ENCODE measurements at regions not wholly inside any gene's neighbourhood (a gene's known extent, or its start where the extent isn't known, plus 50 kb on each side); places are given as distances from the start of the nearest gene placed in this dataset.

DNA sequence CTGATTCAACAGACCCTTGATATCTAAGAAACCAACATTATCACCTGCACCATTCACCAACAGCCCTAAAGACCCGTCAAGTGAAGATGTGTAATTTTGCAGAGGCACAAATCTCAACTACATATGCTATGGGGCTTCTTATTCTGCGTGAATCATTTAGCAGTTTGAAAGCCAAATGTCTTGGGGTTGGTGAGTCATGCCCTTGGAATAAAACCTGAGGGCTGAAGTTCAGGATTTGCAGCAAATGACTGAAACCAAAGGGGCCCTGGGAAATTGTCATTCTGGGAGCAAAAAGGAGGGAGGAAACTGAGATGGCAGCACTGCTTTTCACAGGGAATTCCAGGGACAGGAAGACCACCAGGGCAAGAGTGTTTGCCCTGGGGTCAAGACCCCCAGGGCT, 79.2 kb upstream of the TNR start:
- no peak for DNase-seq

DNA sequence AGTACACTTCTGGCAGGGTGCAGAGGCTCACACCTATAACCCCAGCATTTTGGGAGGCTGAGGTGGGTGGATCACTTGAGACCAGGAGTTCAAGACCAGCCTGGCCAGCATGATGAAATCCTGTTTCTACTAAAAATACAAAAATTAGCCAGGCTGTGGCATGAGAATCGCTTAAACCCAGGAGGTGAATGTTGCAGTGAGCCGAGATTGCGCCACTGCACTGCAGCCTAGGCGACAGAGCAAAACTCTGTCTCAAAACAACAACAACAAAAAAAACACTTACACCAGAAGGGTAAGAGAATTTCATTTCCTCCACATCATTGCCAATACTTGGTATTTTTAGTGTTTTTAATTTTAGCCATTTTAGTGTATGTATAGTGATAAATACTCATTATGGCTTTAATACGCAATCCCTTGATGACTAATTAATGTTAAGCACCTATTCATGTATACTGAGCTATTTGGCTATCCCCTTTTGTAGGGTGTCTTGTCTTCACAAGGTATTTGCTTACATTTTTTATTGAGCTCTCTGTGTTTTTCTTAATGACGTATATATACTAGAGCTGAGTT, 77.1 kb upstream of the TNR start:
- no peak for DNase-seq

DNA sequence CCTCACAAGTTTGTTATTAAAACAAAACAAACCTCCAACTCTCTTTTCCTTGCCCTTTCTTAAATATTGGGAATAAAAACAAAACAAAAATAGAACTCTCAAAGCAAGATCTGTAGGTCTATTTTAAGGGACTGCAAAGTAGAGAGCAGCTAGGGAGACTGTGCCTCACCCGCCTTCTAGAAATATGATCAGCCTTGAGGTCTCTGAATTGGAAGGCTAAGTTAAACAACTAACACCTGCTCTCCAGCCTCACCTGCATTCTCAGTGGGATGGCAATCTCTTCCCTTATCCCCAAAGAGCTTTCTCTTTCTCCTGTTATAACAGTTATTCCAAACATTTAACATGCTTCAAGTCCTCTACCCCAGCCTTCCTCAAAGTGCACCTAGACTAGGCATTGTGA, 75.5 kb upstream of the TNR start:
- DNase-seq = no peak

DNA sequence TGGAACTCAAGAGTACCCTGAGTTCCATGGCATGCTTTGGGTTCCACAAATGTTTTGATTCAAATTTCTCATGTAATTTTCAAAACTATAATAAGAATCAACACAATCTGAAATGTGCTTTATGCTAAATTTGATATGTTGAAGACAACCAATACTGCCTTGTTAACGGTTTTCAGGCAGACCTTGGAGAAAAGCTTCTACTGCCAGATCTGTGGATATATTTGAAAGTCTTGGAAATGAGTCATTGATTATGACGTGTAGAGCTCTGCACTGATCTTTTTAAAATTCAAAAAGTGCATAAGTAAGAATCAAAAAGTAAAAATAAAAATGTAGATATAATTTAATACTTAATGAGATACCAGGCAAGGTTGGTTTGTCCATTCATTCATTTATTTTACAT, 74.0 kb upstream of the TNR start:
- DNase-seq = no peak

DNA sequence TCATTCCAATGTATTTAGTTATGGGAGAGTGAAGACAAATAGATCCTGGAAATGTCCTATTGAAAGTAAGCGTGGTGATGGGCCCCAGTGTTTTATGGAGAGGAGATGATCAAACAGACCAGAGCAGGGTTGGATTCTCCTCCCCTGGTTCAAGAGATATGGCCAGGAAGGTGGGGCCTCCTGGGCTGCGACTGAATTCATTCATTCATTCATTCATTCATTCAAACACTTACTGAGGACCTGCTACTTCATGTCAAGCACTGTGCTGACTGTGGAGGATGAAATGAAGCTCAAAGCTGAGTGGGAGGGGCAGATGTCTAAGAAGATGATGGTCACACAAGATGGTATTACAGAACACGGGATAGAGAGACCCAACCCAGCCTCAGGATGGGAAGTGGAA, 71.5 kb upstream of the TNR start:
- no peak for DNase-seq

DNA sequence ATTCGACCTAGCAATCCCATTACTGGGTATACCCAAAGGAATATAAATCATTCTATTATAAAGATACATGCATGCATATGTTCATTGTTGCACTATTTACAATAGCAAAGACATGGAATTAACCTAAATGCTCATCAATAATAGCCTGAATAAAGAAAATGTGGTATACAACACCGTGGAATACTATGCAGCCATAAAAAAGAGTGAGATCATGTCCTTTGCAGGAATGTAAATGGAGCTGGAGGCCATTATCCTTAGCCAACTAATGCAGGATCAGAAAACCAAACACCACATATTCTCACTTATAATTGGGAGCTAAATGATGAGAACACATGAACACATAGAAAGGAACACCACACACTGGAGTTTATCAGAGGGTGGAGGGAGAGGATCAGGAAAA, 69.5 kb upstream of the TNR start:
- no peak for DNase-seq

DNA sequence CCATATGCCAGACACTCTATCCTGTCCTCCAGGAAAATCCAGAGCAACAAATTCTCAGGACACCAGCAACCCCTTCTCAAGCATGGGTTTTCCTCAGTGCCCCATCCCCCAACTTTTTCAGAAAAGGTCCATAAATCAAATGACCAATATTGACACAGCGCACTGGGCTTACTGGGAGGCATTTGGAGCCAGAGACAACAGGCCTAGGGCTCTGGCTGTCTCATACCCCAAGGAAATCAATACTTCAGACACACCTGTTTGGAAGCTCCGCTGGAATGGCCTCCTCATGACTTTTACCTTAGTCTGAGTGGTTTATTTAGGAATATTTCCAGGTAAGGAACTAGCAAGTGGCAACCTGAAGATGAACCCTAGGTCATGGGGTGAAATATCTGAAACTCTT, 66.9 kb upstream of the TNR start:
- no peak for DNase-seq

DNA sequence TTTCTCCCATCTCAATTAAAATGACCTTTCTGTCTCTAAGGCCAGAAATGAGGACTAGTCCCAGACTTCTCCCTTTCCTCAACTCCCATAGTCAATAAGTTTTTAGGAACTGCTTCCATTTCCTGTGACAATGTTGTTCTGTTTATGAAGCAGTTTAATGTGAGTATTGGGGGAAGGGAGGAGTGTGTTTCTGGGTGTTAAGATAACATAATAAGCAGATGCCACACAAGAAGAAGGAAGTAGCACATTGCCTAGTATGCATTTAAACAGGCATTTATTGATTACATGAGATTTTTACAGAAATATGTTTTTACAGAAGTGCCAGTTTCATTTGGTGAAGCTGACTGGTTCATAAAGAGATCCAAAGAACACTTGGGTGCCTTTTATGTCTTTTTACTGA, 65.6 kb upstream of the TNR start:
- no peak for DNase-seq

DNA sequence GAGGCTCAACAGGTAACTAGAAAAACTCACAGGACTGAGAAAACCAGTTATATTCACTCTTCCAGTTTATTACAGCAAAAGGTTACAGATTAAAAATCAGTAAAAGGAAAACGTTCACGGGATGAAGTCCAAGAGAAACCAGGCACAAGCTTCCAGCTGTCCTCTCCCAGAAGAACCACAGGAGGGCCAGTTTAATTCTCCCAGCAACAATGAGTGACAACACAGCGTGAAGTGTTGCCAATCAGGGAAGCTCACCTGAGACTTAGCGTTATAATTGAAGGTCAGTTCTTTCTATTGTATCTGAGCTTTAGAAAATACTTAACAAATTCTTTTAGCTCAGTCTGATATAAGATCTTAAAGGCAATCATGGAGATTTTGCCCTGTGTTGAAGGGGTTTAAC, 65.2 kb upstream of the TNR start:
- DNase-seq = no peak

DNA sequence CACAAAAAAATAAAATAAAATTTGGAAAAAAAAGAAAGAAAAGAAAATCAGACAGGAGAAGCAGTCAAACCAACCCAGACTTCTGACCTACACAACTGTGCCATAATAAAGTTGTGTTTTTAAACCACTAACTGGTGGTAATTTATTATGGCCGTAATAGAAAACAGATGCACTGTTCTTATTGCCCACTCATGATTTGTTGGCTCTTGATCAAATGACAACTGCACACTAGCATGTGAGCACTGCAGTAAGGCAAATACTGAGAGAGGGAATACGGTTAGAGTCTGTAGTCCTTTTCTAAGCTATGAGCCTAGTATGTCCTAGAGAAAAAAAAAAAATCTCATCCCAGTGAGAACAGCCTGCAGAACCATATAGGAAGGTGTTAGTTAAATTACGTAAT, 61.2 kb upstream of the TNR start:
- DNase-seq = no peak

DNA sequence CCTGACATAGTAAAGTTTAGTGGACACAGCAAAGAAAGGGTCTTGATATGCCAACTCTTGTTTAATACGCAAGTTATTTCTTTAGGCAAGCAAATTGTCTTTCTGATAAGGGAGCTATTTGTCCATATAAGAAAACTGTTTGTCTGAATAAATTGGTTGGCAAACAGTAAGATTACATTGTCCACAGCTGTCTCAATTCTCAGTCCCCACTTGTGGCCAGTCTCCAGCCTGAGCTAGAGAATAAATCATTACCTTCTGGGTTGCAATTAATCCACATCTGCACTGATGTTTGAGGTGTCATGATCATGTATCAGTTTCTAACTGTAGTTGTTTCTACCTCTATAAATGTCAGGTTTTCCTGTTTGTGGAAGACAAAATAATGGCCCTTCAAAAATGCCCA, 60.0 kb upstream of the TNR start:
- no peak for DNase-seq

DNA sequence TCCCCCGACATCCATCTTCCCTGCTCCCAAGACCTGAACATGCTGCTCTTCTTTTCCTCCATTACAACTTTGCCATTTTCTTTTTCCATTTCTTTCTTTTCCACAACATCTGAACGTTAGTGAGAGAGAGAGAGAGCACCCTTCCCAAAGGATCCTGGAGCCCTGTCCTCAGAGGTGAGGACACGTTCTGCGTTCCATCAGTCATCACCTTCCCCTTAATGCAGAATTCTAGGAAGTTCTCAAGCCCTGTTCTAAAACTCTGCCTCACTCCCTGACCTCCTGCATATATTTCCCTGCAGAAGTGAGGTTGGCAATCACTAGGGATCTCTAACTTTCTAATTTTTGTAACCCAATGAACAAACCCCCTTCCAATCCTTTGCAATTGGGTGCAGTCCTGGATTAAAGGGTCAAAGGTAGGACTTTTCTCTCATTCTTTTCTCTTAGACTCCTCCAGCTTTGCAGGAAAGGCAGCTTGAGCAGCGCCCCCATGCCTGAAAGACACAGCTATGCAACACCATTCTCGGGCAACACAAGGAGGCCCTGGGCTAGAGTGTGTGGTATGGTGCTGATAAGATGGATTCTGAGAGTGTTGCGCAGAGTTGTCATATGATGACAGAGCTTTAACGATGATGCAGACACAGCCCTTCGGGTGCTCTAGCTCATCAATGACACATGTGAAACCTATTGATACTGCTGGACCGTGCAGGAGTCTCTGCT, 59.2 kb upstream of the TNR start:
- no peak for DNase-seq

DNA sequence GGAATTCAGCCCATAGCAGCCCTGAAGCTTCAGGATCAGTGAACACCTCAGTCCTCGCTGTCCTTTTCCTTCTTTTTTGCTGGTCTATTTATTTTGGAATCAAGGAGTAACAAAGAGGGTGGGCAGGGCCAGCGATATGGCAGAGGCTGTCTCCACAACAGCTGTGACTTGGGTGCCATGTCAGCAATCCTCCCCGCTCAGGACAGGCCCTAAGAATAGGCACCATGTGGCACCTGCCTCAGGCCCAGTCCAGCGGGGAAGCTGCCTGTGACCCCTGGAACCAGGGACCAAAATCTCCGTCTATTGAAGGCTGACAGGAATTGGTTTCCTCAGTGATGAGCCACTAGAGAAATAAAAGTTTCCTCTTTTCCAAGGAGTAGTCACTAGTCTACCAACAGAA, 58.6 kb upstream of the TNR start:
- DNase-seq = no peak

DNA sequence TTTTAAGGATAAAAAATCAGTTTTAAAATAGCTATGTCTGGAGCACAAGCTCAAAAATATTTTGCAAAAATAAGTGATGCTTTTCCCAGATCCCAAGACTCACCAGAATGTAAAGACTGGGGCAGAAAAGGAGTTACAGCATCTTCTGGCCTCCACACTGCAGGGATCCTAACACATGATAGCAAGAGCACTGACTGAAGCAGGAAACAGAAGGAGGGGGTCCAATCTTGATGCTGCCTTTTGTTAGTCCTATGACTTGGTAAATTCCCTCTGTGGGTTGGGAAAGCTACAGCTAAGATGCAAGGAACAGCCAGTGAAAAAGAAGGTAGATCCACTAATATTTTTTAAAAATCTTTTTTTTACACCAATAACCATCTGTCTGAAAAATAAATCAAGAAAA, 54.2 kb upstream of the TNR start:
- no peak for DNase-seq

DNA sequence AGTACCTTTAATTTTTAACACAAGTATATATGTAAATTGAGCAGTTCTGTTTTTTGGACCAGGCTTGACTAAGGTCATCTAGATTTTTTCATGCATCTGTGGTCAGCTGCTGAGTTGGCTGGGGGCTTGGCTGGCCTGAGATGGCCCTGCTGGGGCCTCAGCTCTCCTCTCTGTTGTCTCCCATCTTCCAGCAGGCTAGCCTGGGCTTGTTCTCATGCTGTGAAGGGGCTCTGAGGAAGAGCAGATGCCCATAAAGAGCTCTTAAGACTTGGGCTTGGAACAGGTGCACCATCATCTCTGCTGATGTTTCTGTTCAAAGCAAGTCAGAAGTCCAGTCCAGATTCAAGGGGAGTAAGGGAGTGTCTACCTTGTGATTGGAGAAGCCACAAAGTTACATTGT, 51.2 kb upstream of the TNR start:
- DNase-seq = no peak

DNA sequence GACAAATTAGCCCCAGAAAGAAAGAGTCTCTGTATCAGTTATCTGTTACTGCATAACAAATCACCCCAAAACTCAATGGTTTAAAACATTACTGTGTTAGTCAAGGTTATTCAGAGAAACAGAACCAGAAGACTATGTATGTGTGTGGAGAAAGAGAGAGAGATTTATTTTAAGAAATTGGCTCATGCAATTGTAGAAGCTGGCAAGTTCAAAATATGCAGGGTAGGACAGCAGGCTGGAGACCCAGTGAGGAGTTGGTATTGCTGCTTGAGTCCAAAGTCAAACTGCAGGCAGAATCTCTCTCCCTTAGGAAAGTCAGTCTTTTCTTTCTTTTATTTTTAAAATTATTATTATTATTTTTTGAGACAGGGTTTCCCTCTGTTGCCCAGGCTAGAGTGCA, 50.2 kb upstream of the TNR start:
- no peak for DNase-seq

Data from NCI-H2029 treated with DMSO at 0.1 percent for 48 hours (cell line).